Endodermal cell (in vitro differentiated cells): ENCODE measurements at regions not wholly inside any gene's neighbourhood (a gene's known extent, or its start where the extent isn't known, plus 50 kb on each side); places are given as distances from the start of the nearest gene placed in this dataset.

Experiments used
- DNase-seq: peaks from one replicate; pipeline ENCODE4 v3.0.0-alpha.2; 2017
- H3K27ac ChIP-seq: 2 replicates; pipeline ENCODE4 v1.5.1; 2013; ENCODE audit warnings: mild to moderate bottlenecking, low read depth, low read length, moderate library complexity
- H3K27me3 ChIP-seq: 2 replicates; pipeline ENCODE4 v1.6.1; 2013; ENCODE audit warnings: mild to moderate bottlenecking, low read length, moderate library complexity; ENCODE audit not compliant: insufficient read depth, control insufficient read depth, poor library complexity, severe bottlenecking
- H3K36me3 ChIP-seq: 2 replicates; pipeline ENCODE4 v1.7.0; 2013; ENCODE audit warnings: mild to moderate bottlenecking, low read length, moderate library complexity; ENCODE audit not compliant: control insufficient read depth, insufficient read depth
- H3K4me1 ChIP-seq: one replicate; pipeline ENCODE4 v1.7.0; 2013; ENCODE audit warnings: low read length; ENCODE audit not compliant: control insufficient read depth, insufficient read depth
- H3K4me3 ChIP-seq: 2 replicates; pipeline ENCODE4 v1.5.1; 2013; ENCODE audit warnings: mild to moderate bottlenecking, low read length, moderate library complexity
- H3K9ac ChIP-seq: 2 replicates; pipeline ENCODE4 v1.6.1; 2013; ENCODE audit warnings: mild to moderate bottlenecking, low read length, moderate library complexity; ENCODE audit not compliant: poor library complexity, severe bottlenecking; ENCODE audit errors: extremely low read depth
- H3K9me3 ChIP-seq: 2 replicates; pipeline ENCODE4 v1.6.1; 2013; ENCODE audit warnings: mild to moderate bottlenecking, low read length, moderate library complexity; ENCODE audit not compliant: control insufficient read depth
- H3K27ac Mint-ChIP-seq: 2 replicates; pipeline ENCODE4 v1.8.0; 2020; ENCODE audit warnings: mixed read lengths
- H3K27me3 Mint-ChIP-seq: 2 replicates; pipeline ENCODE4 v1.8.0; 2021; ENCODE audit warnings: mild to moderate bottlenecking, mixed read lengths; ENCODE audit not compliant: insufficient read depth
- H3K36me3 Mint-ChIP-seq: 2 replicates; pipeline ENCODE4 v1.8.0; 2020; ENCODE audit warnings: low read depth, mixed read lengths
- H3K4me1 Mint-ChIP-seq: 2 replicates; pipeline ENCODE4 v1.8.0; 2020; ENCODE audit warnings: mixed read lengths
- H3K4me3 Mint-ChIP-seq: 2 replicates; pipeline ENCODE4 v1.8.0; 2020; ENCODE audit warnings: mild to moderate bottlenecking, moderate library complexity, mixed read lengths
- H3K9me3 Mint-ChIP-seq: 2 replicates; pipeline ENCODE4 v1.8.0; 2020; ENCODE audit warnings: mild to moderate bottlenecking, mixed read lengths
- WGBS, 2 experiments: methylation state at CpG; one replicate each; pipeline versions ENCODE4 v1.1.5 to v1.1.7; 2013; ENCODE audit warnings: missing lambda C conversion rate in 2 of 2, mixed read lengths in 1 of 2; ENCODE audit not compliant: insufficient coverage in 1 of 2, insufficient read length in 1 of 2; 5-methylcytosine and 5-hydroxymethylcytosine counted together
- TF ChIP-seq, protein P1 (sequence below): fragments of 200-600 bp; sonication (generic); conservative IDR thresholded peaks from 2 replicates; pipeline ENCODE4 v1.5.0; 2021; ENCODE audit warnings: antibody characterized with exemption, mild to moderate bottlenecking

DNA sequence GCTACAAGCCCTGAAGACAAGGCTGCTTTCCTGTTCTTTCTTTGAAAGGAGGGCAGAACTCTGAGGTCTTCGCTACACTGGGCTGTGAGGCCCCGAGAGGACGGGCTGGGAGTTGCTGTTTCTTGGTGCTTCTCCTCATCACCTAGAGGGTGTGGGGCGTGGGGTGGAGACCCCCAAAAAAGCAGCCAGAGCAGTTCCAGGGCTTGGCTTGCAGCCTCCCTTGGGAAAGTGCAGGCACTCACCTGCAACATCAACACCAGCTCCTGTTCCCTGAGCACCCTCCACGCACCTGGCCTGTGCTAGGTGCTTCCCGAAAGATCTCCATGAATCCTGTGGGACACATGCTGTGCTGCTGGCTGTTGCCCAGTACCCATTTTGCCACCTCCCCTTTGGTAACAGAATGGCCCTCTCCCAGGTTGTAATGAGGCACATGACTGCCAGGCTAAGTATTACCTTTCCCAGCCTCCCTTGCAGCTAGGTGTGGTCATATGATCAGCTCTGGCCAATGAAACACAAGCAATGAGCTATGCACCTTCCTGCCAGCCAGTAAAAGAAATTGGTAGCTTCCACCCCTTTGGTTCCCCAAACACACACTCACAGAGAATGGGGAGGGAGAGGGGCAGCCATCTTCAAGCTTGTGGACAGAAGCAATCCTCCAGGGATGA, 146.0 kb downstream of the C9orf50 start:
- Mint-ChIP-seq H3K27me3 (peaks cover 7% of the 10 kb centered on the region), H3K4me1 (peaks cover 13% of the 10 kb centered on the region), H3K36me3 (no peaks in the 10 kb centered on the region), H3K27ac (no peak overlapping the region), H3K4me3 (no peak overlapping the region), H3K9me3 (peaks cover 10% of the 10 kb centered on the region)
- H3K4me3 ChIP-seq, result no peak overlapping the region
- no peak overlapping the region for H3K9ac ChIP-seq
- no peak overlapping the region for H3K27ac ChIP-seq
- H3K4me1 ChIP-seq, result peaks cover 5% of the 10 kb centered on the region
- peaks cover 8% of the 10 kb centered on the region for H3K9me3 ChIP-seq
- no peak for DNase-seq
- H3K27me3 ChIP-seq, result no peaks in the 10 kb centered on the region
- TF ChIP-seq, protein P1, sequence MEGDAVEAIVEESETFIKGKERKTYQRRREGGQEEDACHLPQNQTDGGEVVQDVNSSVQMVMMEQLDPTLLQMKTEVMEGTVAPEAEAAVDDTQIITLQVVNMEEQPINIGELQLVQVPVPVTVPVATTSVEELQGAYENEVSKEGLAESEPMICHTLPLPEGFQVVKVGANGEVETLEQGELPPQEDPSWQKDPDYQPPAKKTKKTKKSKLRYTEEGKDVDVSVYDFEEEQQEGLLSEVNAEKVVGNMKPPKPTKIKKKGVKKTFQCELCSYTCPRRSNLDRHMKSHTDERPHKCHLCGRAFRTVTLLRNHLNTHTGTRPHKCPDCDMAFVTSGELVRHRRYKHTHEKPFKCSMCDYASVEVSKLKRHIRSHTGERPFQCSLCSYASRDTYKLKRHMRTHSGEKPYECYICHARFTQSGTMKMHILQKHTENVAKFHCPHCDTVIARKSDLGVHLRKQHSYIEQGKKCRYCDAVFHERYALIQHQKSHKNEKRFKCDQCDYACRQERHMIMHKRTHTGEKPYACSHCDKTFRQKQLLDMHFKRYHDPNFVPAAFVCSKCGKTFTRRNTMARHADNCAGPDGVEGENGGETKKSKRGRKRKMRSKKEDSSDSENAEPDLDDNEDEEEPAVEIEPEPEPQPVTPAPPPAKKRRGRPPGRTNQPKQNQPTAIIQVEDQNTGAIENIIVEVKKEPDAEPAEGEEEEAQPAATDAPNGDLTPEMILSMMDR, result no peak
- no peaks in the 10 kb centered on the region for H3K36me3 ChIP-seq
- WGBS, 2 experiments, result 88 to 94% methylated on average over 2 to 6 of the region's 6 CpGs

DNA sequence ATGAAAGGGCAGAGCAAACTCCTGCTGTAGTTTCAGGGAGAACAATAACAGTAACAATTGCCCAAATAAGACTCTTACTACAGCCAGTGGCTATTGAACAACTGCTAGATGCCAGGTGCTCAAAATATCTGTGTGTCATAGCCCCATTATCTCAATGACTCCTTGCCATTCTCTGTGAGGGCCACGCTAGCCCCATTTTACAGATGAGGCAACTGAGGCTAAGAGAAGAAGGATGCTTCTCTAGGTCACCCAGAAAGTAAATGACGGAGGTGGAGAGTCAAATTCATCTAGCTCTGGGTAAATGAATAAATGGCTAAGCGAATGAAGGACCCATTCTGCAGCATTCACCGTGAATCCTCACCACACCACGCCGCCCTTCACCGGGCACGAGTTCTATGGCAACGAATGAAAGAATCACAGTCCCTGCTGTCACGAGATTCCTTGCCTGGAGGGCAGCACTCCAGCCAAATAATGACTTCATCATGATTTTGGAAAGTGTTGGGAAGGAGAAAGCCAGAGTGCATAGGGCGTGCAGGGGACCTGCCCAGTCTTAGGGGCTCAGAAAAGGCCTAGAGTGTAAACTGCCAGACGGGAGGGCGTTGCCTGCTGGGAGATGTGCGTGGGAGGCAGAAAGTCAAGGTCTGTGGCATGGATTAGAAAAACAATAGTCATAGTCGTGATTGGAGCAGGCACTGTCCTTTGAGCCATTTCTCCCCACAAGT, 147.2 kb downstream of the C9orf50 start:
- H3K27ac ChIP-seq, result peak overlapping the region; percentile 51
- peaks cover 10% of the 10 kb centered on the region for H3K9me3 Mint-ChIP-seq

DNA sequence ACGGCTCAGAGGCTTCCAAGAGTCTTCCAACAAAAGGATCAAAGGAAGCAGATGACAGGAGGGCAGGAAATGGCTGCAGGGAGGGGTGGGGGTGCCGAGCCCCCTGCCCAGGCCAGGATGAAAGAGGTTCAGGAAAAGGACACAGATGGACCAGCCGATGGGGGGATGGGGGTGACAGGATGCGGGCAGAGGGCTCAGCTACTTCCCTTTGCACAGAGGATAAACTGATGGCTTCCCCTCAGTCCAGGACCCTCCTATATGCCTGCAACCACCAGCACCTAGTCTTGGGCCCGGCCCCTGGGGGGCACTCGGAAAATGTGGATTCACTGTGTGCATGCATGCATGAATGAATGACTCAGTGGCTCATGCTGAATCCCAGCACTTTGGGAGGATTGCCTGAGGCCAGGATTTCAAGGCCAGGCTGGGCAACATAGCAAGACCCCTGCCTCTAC, 148.2 kb downstream of the C9orf50 start:
- peaks cover 10% of the 10 kb centered on the region for H3K9me3 Mint-ChIP-seq
- WGBS, 2 experiments, result 66 to 84% methylated on average over 4 to 6 of the region's 6 CpGs
- H3K36me3 Mint-ChIP-seq, result no peaks in the 10 kb centered on the region
- TF ChIP-seq, protein P1, result no peak
- no peak overlapping the region for H3K27ac ChIP-seq
- H3K4me1 ChIP-seq, result peaks cover 6% of the 10 kb centered on the region
- H3K36me3 ChIP-seq, result no peaks in the 10 kb centered on the region
- no peak overlapping the region for H3K27ac Mint-ChIP-seq
- peaks cover 2% of the 10 kb centered on the region for H3K27me3 Mint-ChIP-seq
- H3K4me1 Mint-ChIP-seq, result peaks cover 9% of the 10 kb centered on the region
- no peak overlapping the region for H3K9ac ChIP-seq
- peak; percentile 64 for DNase-seq
- H3K4me3 Mint-ChIP-seq, result no peak overlapping the region
- no peak overlapping the region for H3K4me3 ChIP-seq
- peaks cover 8% of the 10 kb centered on the region for H3K9me3 ChIP-seq
- H3K27me3 ChIP-seq, result no peaks in the 10 kb centered on the region

More for the DNA sequence above, 147.2 kb downstream of the C9orf50 start:
- Mint-ChIP-seq H3K27ac (no peak overlapping the region), H3K4me1 (peaks cover 9% of the 10 kb centered on the region), H3K36me3 (no peaks in the 10 kb centered on the region), H3K4me3 (no peak overlapping the region), H3K27me3 (peaks cover 7% of the 10 kb centered on the region)
- TF ChIP-seq, protein P1, result no peak
- H3K9ac ChIP-seq, result no peak overlapping the region
- WGBS, 2 experiments, result 86% methylated on average over 12 to 15 of the region's 15 CpGs
- H3K36me3 ChIP-seq, result no peaks in the 10 kb centered on the region
- H3K4me3 ChIP-seq, result no peak overlapping the region
- peaks cover 6% of the 10 kb centered on the region for H3K4me1 ChIP-seq
- no peak for DNase-seq
- H3K9me3 ChIP-seq, result peaks cover 8% of the 10 kb centered on the region
- no peaks in the 10 kb centered on the region for H3K27me3 ChIP-seq
